HG02588 (cell line): ENCODE measurements at regions not wholly inside any gene's neighbourhood (a gene's known extent, or its start where the extent isn't known, plus 50 kb on each side); places are given as distances from the start of the nearest gene placed in this dataset.
"Not testable (repeated sequence)": the region's sequence is repeated elsewhere in the genome, so short reads cannot be mapped to it uniquely, and the experiment has no call there.

Experiments used
- ATAC-seq: cut with Tn5 transposase; IDR thresholded peaks from one replicate; pipeline ENCODE4 v1.9.1; 2021; ENCODE audit warnings: mild to moderate bottlenecking, moderate library complexity; ENCODE audit not compliant: unreplicated experiment

DNA sequence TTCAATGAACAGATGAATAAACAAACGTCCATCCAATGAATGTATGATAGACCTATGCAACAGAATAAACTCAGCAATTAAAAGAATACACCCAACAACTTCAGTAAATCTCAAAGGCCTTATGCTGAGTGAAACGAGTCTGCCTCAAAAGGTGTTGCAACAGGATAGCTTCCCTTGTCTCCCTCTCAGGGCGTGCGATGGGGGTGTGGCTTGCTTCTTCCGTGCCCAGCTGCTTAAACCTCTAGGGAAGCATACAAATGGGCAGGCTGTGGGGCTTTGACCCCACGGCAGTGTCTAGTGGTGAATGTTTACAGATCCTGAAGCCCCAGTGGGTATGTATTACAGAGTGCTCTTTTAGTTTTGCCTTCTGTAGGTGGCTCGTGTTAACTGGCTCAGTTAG lies 87.0 kb upstream of the CCL21 start:
- ATAC-seq = no peak

DNA sequence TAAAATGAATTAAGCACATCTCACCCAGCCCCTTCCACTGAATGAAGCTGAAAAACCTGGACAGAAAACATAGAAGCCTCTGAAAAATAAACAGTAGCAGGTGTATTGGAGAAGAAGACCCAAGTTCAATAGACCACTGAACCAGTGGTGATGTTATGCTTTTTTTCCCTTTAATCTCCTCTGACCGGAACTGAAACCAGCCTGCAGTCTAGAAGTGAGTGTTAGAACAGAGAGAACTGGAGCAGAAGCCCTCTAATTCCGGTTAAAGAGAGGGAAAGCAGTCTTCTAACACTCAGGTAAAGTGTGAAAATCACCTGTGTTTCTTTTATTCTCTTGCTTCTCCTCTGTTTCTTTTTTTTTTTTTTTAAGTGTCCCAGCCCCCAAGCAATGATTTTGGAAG lies 83.5 kb upstream of the CCL21 start:
- ATAC-seq = no peak

DNA sequence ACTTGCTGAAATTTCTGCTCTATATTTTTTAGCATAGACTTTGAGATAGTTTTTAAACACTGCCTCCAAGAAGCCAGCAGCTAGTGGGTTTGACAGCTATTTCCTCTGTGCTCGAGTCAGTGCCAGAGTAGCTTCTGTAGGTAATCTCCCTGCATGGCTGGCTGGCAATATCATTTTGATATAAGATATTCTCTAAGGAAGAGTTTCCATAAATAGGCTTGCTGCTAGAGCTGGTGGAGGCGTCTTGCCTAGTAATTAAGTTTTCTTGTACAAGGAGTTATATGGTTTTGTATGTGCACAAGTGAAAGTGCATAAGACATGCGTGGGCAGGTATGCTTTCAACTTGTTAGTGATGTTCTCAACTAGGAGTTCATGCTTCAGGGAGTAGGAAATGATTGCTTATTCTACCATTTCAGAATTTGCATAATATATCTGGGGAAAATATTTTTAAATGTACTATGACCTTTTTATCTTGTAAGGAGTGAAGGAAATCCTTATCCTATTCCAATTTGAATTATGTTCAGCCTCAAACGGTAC lies 74.1 kb upstream of the CCL21 start:
- ATAC-seq = no peak

DNA sequence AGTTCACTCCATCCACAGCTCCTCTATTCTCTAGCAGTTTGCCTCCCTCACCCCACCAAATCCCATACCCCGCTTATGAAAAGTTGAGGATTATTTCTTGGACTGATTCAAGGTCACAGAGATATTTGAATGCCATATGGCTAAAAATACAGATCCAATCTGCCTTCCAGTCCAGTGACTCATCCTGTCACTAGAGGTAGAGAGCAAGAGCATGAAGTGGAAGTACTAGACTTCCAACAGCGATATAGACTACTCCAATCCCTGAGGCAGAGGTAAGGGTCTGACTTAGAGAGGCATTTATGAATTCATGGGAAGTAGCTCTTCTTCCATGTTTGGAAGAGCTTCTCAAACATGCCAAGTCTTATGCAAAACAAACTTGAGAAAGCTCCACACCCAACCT lies 72.4 kb upstream of the CCL21 start:
- no peak for ATAC-seq

DNA sequence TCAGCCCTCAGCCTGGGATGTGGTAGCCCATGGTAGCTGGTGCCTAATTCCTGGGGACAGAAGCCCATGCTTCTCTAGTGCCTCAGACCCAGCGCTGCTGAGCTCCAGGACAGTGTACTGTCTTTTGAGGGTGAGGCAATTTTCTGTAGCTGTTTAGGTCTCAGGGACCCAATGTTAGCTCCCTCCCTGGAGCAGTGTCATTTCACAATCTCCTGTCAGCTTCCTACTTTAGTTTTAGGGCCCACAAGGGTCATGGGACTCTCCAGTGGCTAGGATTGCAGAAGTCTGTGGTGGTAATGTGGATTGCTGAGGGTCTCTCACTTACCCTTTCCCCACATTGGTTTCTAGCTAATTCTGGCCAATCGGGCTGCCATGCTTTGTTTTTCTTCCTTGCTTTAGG lies 67.7 kb upstream of the CCL21 start:
- ATAC-seq = no peak

DNA sequence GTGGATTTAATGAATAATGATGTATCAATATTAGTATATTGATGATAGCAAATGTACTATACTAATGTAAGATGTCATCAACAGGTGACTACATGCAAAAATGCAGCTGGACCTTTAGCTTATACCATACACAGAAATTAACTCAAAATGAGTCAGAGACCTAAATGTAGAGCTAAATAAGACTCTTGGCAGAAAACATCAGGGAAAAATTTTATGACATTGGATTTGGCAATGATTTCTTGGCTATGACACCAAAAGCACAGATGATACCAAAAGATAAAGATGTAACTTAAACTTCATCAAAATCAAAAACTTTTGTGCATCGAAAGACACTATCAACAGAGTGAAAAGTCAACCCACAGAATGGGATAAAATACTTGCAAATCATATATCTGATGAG lies 64.0 kb upstream of the CCL21 start:
- ATAC-seq = no peak

DNA sequence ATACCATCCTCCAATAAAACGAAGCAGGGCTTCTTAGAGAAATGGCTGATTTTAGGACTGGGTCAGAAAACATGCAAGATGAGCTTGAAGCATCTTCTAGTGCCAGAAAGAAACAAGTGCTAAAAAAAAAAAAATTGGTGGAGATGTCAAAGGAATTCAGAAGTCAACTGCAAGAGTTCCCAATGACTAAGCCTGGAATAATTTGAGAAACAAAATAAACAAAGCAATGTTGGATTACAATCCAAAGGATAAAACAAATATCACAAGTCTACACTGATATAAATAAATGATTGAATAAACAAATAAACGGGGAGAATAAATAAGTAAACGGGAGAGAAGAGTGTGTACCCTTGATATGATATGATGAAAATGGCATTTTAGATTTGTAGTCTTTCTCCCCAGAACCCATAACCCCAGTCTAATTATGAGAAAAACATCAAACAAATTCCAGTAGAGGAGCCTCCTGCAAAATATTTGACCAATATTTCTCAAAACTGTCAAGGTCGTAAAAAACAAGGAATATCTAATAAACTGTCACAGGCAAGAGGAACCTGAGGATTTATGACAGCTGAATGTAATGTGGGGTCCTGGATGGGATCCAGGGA lies 63.5 kb upstream of the CCL21 start:
- ATAC-seq = no peak

DNA sequence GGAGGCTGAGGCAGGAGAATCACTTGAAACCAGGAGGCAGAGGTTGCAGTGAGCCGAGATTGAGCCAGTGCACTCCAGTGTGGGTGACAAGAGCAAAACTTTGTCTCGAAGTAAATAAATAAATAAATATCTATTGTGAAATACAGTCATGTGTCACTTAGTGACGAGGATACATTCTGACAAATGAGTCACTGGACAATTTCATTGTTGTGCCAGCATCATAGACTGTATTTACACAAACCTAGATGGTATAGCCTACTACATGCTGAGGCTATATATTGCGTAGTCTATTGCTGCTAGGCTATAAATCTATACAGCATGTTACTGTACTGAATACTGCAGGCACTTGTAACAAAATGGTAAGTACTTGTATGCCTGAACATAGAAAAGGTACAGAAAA lies 61.1 kb upstream of the CCL21 start:
- no peak for ATAC-seq

DNA sequence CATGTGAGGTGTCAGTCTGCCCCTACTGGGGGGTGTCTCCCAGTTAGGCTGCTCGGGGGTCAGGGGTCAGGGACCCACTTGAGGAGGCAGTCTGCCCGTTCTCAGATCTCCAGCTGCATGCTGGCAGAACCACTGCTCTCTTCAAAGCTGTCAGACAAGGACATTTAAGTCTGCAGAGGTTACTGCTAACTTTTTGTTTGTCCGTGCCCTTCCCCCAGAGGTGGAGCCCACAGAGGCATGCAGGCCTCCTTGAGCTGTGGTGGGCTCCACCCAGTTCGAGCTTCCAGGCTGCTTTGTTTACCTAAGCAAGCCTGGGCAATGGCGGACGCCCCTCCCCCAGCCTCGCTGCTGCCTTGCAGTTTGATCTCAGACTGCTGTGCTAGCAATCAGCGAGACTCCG lies 57.2 kb upstream of the CCL21 start:
- ATAC-seq = not testable (repeated sequence)

DNA sequence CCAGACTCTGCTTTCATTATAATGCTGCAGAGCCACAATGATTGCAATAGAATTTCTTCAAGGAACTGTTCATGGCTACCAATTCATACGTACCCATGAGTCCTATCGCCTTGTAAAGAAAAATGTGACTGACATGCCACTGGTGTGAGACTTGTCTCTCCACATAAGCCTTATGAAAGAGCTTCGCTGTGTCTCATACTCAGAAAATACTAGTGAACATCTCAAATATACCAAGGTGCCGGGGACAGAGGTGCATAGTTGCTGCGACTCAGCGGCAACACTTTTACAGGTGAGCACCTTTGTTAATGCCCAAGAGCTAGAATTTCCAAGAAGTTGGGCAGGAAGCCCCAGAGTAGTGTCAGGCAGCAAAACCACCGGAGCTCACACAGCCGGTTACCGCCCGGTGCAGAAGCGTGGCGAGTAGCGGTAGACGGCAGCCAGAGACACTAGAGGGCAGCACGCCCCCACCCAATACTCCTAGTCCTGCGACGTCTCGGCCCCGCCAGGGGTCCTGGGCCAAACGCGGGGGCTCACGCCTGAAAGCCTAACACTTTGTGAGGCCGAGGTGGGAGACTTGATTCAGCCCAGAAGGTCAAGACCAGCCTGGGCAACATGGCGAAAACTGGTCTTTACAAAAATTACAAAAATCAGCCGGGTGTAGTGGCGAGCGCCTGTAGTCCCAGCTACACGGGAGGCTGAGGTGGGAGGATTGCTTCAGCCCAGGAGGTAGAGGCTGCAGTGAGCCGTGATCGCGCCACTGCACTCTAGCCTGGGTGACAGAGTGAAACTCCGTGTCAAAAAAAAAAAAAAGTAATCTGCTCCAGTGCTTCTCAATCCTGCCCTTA lies 50.5 kb upstream of the CCL21 start:
- ATAC-seq = not testable (repeated sequence)
